K562 (cell line): ENCODE measurements at regions not wholly inside any gene's neighbourhood (a gene's known extent, or its start where the extent isn't known, plus 50 kb on each side); places are given as distances from the start of the nearest gene placed in this dataset.

Source experiments
- ATAC-seq: fragments of 200-7000 bp; cut with Tn5 transposase; 3 replicates; pipeline ENCODE4 v1.9.1; 2020; ENCODE audit warnings: moderate library complexity
- BruUV-seq: library from RNA; stranded (reverse); fragments of 400-500 nt; replicated peaks from 2 replicates; lab custom pipeline; 2021; lab: Mats Ljungman, UMichigan
- CTCF ChIA-PET: fragments of 300-600 bp; formaldehyde crosslinking; extraction: SDS; loops from one replicate; lab custom pipeline; 2021; ENCODE audit warnings: low intra/inter-chr PET ratio; lab: Yijun Ruan, JAX
- POLR2A ChIA-PET: fragments of 300-600, 350-650 bp; sonication (Branson Sonifier 250); formaldehyde crosslinking; extraction: SDS; loops from one replicate; lab custom pipeline; 2021; ENCODE audit warnings: antibody characterized with exemption, inconsistent platforms; lab: Yijun Ruan, JAX
- DNase-seq, 4 experiments: peaks; one replicate each; pipeline versions ENCODE4 v3.0.0 to v3.0.0-alpha.2; 2011 to 2018; ENCODE audit warnings: low spot score in 3 of 4, mixed read lengths in 3 of 4; ENCODE audit errors: extremely low read depth in 1 of 4
- FAIRE-seq: peaks from 2 replicates; lab custom pipeline; 2011; peaks lifted over from hg19 to GRCh38; lab: Jason Lieb, UNC
- H2AFZ ChIP-seq: 2 replicates; pipeline ENCODE4 v1.6.0; 2011; ENCODE audit warnings: low read depth, low read length, control low read depth, inconsistent platforms
- H3K27ac ChIP-seq: fragments of 200-600 bp; 3 replicates; pipeline ENCODE4 v1.8.0; 2011; ENCODE audit warnings: low read depth, mild to moderate bottlenecking, control low read depth, inconsistent platforms, low read length, moderate library complexity, mixed read lengths; ENCODE audit errors: extremely low read depth
- H3K27me3 ChIP-seq, 2 experiments: fragments of 300-600 bp in 1 of 2; 2 replicates in 1 of 2; 3 replicates in 1 of 2; pipeline versions ENCODE4 v1.6.0 to v1.8.0; 2011; ENCODE audit warnings: inconsistent platforms in 2 of 2, low read length in 2 of 2, mild to moderate bottlenecking in 1 of 2, mixed read lengths in 1 of 2, moderate library complexity in 1 of 2; ENCODE audit not compliant: control insufficient read depth in 2 of 2, insufficient read depth in 2 of 2
- H3K36me3 ChIP-seq: fragments of 300-600 bp; 3 replicates; pipeline ENCODE4 v1.8.0; 2011; ENCODE audit warnings: mild to moderate bottlenecking, low read length, inconsistent platforms; ENCODE audit not compliant: control insufficient read depth, insufficient read depth
- H3K4me1 ChIP-seq, 2 experiments: fragments of 200-600 bp in 1 of 2; replicated peaks in 1 of 2; 2 replicates in 1 of 2; 3 replicates in 1 of 2; pipeline versions ENCODE4 v1.5.1 to v1.8.0; 2011; ENCODE audit warnings: inconsistent platforms in 2 of 2, low read length in 2 of 2, mild to moderate bottlenecking in 1 of 2, mixed read lengths in 1 of 2, moderate library complexity in 1 of 2; ENCODE audit not compliant: control insufficient read depth in 2 of 2, insufficient read depth in 2 of 2
- H3K4me2 ChIP-seq: 2 replicates; pipeline ENCODE4 v1.6.1; 2011; ENCODE audit warnings: low read length, control low read depth, inconsistent platforms, mixed read lengths; ENCODE audit not compliant: insufficient read depth
- H3K4me3 ChIP-seq: fragments of 200-600 bp; sonication (generic), shearing (Covaris generic); 2 replicates; pipeline ENCODE4 v1.5.1; 2016; ENCODE audit warnings: control low read depth, inconsistent platforms
- H3K79me2 ChIP-seq: fragments of 200-600 bp; 3 replicates; pipeline ENCODE4 v1.8.0; 2011; ENCODE audit warnings: low read length, inconsistent platforms; ENCODE audit not compliant: control insufficient read depth, insufficient read depth
- H3K9ac ChIP-seq, 2 experiments: 2 replicates each; pipeline versions ENCODE4 v1.6.0 to v1.6.1; 2011; ENCODE audit warnings: low read depth in 2 of 2, low read length in 2 of 2, control low read depth in 1 of 2, inconsistent platforms in 1 of 2, mild to moderate bottlenecking in 1 of 2, mixed read lengths in 1 of 2; ENCODE audit not compliant: insufficient read depth in 1 of 2
- H3K9me1 ChIP-seq: one replicate; pipeline ENCODE4 v1.6.0; 2011; ENCODE audit warnings: inconsistent platforms, mild to moderate bottlenecking, low read length, moderate library complexity; ENCODE audit not compliant: control insufficient read depth, insufficient read depth
- H3K9me3 ChIP-seq: replicated peaks from 2 replicates; pipeline ENCODE4 v1.5.1; 2011; ENCODE audit warnings: low read depth, low read length, inconsistent platforms; ENCODE audit not compliant: control insufficient read depth, insufficient read depth
- H4K20me1 ChIP-seq: replicated peaks from 2 replicates; pipeline ENCODE4 v1.6.1; 2011; ENCODE audit warnings: low read length, inconsistent platforms, mixed read lengths; ENCODE audit not compliant: control insufficient read depth, insufficient read depth
- CTCF ChIP-seq, 3 experiments: IDR thresholded peaks in 2 of 3; conservative IDR thresholded peaks in 1 of 3; 2 replicates each; pipeline ENCODE4 v1.5.1; 2011 to 2012; ENCODE audit warnings: low read length in 3 of 3, mild to moderate bottlenecking in 3 of 3, control low read depth in 2 of 3, improper control_type of control experiment in 1 of 3, inconsistent platforms in 1 of 3, low read depth in 1 of 3, mixed read lengths in 1 of 3, moderate library complexity in 1 of 3; ENCODE audit not compliant: insufficient read depth in 2 of 3
- MAFG ChIP-seq: fragments of 450-650 bp; conservative IDR thresholded peaks from 2 replicates; pipeline ENCODE4 v1.6.1; 2016; ENCODE audit warnings: missing genetic modification characterization, missing compliant biosample characterization
- PRMT5 ChIP-seq: sonication (generic); formaldehyde crosslinking; IDR thresholded peaks from 2 replicates; pipeline ENCODE4 v1.5.0; 2020; ENCODE audit warnings: missing genetic modification reagents
- PTTG1 ChIP-seq: fragments of 450-650 bp; IDR thresholded peaks from 2 replicates; pipeline ENCODE4 v1.6.1; 2016; ENCODE audit warnings: low read depth, mild to moderate bottlenecking, missing genetic modification characterization, missing compliant biosample characterization
- RAD21 ChIP-seq, 2 experiments: fragments of 250-450 bp in 1 of 2; fragments of 450-650 bp in 1 of 2; sonication (Bioruptor Pico) in 1 of 2; formaldehyde crosslinking in 1 of 2; IDR thresholded peaks in 1 of 2; conservative IDR thresholded peaks in 1 of 2; 2 replicates each; pipeline versions ENCODE4 v1.4.0 to v1.8.0; 2020 to 2022; ENCODE audit warnings: mild to moderate bottlenecking in 2 of 2, moderate library complexity in 1 of 2
- RBM34 ChIP-seq: fragments of 200-400 bp; formaldehyde crosslinking; IDR thresholded peaks from 2 replicates; pipeline ENCODE4 v1.6.1; 2018; ENCODE audit warnings: low read length, borderline replicate concordance; ENCODE audit not compliant: insufficient read depth
- ZNF695 ChIP-seq: fragments of 450-650 bp; formaldehyde crosslinking; IDR thresholded peaks from 2 replicates; pipeline ENCODE4 v1.4.0; 2020; ENCODE audit warnings: mild to moderate bottlenecking, moderate library complexity
- WGBS: fragments of 100-300 bp; shearing (Covaris generic); methylation state at CpG from one replicate; pipeline ENCODE4 v1.1.6; 2016; ENCODE audit warnings: low coverage, mixed read lengths; ENCODE audit not compliant: insufficient coverage; ENCODE audit errors: missing lambda C conversion rate; 5-methylcytosine and 5-hydroxymethylcytosine counted together
- in situ Hi-C: fragments of 300-500 bp; cut with MboI; formaldehyde crosslinking; loops from 4 replicates; pipeline ENCODE4 v1.15.0; 2018; ENCODE audit warnings: inconsistent platforms, mixed read lengths
- intact Hi-C: fragments of 100-400 bp; cut with micrococcal nuclease; formaldehyde crosslinking; loops from 2 replicates; pipeline ENCODE4 v1.14.2; 2022

- no peak overlapping the region for H3K9ac ChIP-seq
- no peaks in the 10 kb centered on the region for H4K20me1 ChIP-seq
- H3K27ac ChIP-seq: no peak overlapping the region
- no peak overlapping the region for H3K4me3 ChIP-seq
- no peaks in the 10 kb centered on the region for H3K27me3 ChIP-seq
- no peak overlapping the region for H3K4me2 ChIP-seq
- ATAC-seq (no peak), FAIRE-seq (no peak)
- WGBS: 1% methylated on average over 8 of the region's 8 CpGs
- H3K4me1 ChIP-seq: no peaks in the 10 kb centered on the region
- CTCF ChIA-PET: no interaction called here
- H3K9me1 ChIP-seq: no peaks in the 10 kb centered on the region
- no TSS peak for BruUV-seq
- H3K79me2 ChIP-seq: no peaks in the 10 kb centered on the region
- intact Hi-C loops: no loop called here
- no peaks in the 10 kb centered on the region for H3K9me3 ChIP-seq
- TF ChIP-seq PTTG1 (no peak), PRMT5 (CRISPR knock-in tag) (no peak), RAD21 (CRISPR knock-in tag; conservative IDR thresholded peaks at IDR 0.05 in 1 of 2, IDR thresholded peaks at IDR 0.05 in 1 of 2) (0 out of 4 replicates have a peak, but pooled peaks of 1 of the 2 experiments have one; percentile 20), MAFG (tag) (no peak), RBM34 (no peak), ZNF695 (CRISPR knock-in tag) (no peak), CTCF (IDR thresholded peaks at IDR 0.05 in 2 of 3, conservative IDR thresholded peaks at IDR 0.05 in 1 of 3; ENCODE audit: insufficient read depth in 2 of 3, low read depth in 1 of 3, low read length in 3 of 3) (peak in 2 of 3 experiments; percentile 7 to 19; a peak in 2 of 6 replicates)
- TF ChIP-seq, all 486 proteins: peak for 2
- no peaks in the 10 kb centered on the region for H3K36me3 ChIP-seq
- H2AFZ ChIP-seq: no peak overlapping the region
- POLR2A ChIA-PET: no interaction called here
- in situ Hi-C loops: no loop called here
- peak in 1 of 4 experiments; percentile 4 for DNase-seq
These were observed 512.7 kb downstream of the CMPK2 start for GRCh38 chr2:6352906-6353515.
